Thymus (tissue), 11 donors: ENCODE measurements at regions not wholly inside any gene's neighbourhood (a gene's known extent, or its start where the extent isn't known, plus 50 kb on each side); places are given as distances from the start of the nearest gene placed in this dataset.

Source experiments
- DNase-seq, 9 donors: peaks; one replicate each; pipeline ENCODE4 v3.0.0-alpha.2; 2013; ENCODE audit warnings: low spot score in 9 of 9, low read depth in 6 of 9, missing footprints in 1 of 9
- H3K27ac ChIP-seq, 2 donors: one replicate each; pipeline ENCODE4 v1.5.1; 2013; ENCODE audit warnings: control low read depth in 1 of 2, low read depth in 1 of 2, low read length in 1 of 2, mild to moderate bottlenecking in 1 of 2, moderate library complexity in 1 of 2
- H3K27me3 ChIP-seq, 2 donors: one replicate each; pipeline ENCODE4 v1.5.1; 2013; ENCODE audit warnings: low read length in 1 of 2; ENCODE audit not compliant: control insufficient read depth in 2 of 2, insufficient read depth in 1 of 2
- H3K36me3 ChIP-seq, 2 donors: one replicate each; pipeline ENCODE4 v1.5.1; 2013; ENCODE audit warnings: low read length in 1 of 2, mild to moderate bottlenecking in 1 of 2, moderate library complexity in 1 of 2; ENCODE audit not compliant: control insufficient read depth in 2 of 2, insufficient read depth in 2 of 2
- H3K4me1 ChIP-seq, 2 donors: one replicate each; pipeline ENCODE4 v1.5.1; 2013; ENCODE audit warnings: low read length in 2 of 2; ENCODE audit not compliant: control insufficient read depth in 2 of 2, insufficient read depth in 2 of 2
- H3K4me3 ChIP-seq, 2 donors: one replicate each; pipeline ENCODE4 v1.5.1; 2013; ENCODE audit warnings: low read length in 2 of 2, control low read depth in 1 of 2, mild to moderate bottlenecking in 1 of 2
- H3K9me3 ChIP-seq, 2 donors: one replicate each; pipeline ENCODE4 v1.5.1; 2013; ENCODE audit warnings: low read length in 1 of 2, mild to moderate bottlenecking in 1 of 2; ENCODE audit not compliant: control insufficient read depth in 2 of 2, insufficient read depth in 1 of 2
- WGBS: extraction: QIAGEN DNeasy Blood & Tissue Kit; methylation state at CpG from one replicate; pipeline ENCODE4 v1.1.7; 2013; 5-methylcytosine and 5-hydroxymethylcytosine counted together
- donor health status: healthy.

DNA sequence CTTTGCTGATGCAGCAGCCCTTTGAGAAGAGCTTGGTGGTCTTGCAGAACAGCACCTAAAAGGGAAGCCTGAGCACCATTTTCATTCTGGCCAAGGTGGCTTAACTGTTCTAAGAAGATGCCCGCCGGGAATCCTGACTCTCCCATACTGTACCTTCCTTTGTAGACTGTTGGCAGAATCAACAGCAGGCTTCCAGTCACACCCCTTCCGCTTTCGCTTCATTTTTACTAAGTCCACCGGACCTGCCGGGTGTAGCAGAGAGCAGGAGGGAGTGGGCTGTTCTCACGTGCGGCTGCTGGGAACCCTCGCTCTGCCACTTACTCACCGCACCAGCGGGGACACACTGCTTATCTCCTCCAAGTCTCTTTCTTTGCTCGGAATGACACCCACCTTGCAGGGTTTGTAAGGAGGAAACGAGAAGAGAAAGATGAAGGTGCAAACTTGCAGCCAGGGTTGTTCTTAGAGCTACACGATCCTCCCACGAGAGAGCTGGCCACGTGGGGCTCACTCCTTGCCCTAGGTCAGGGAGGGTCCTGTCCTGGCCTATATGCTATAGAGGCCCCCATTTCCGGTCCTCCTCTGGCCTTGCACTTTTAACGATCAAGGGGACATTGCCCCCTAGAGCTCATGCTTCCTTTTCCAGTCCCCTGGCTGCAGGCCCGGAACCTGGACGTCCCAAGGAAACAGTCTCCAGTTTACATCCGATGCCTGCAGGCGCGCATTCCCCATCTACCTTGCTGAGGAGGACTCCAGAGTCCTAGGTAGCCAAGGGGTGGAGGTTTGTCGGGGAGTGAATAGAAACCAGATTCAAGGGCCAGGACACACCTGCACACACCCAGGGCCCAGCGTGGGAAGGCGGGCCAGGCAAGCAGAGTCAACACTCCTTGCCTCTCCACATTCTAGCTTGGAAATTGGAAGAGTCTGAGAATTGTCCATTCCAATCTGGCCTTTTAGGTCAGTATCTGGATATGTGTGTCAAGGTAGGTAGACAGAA is 453.6 kb downstream of the IRS2 start:
- 92% methylated on average over 26 of the region's 26 CpGs for WGBS
- Histone ChIP-seq H3K9me3 (no peaks in the 10 kb centered on the region), H3K36me3 (no peaks in the 10 kb centered on the region), H3K4me3 (no peak overlapping the region), H3K27ac (no peak overlapping the region), H3K4me1 (no peaks in the 10 kb centered on the region), H3K27me3 (no peaks in the 10 kb centered on the region)
- no peak for DNase-seq

DNA sequence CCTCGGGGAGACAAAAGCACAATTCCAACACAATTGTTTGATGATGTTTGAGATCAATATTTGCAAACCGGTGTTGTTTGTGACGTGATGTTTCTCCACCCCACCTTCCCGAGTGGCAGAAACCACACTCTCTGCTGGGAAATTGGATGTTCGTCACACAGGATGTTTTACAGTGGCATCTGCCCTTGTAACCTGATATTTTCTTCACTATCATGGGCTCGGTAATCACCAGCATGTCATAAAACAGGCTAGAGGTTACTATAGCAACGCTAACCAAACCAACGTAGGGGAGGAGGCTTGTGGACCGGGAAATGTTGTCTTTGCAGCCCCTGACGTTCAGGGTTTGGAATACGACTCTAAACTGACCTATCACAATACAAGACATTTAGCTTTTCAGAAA is 454.5 kb downstream of the IRS2 start:
- no peak overlapping the region for H3K27ac ChIP-seq
- no peaks in the 10 kb centered on the region for H3K9me3 ChIP-seq
- WGBS, result 45% methylated on average over 11 of the region's 11 CpGs
- no peaks in the 10 kb centered on the region for H3K36me3 ChIP-seq
- H3K4me1 ChIP-seq, result no peaks in the 10 kb centered on the region
- no peak for DNase-seq
- no peak overlapping the region for H3K4me3 ChIP-seq
- no peaks in the 10 kb centered on the region for H3K27me3 ChIP-seq

GRCh38 chr13:109331011-109331433 is 455.4 kb downstream of the IRS2 start:
- H3K27ac ChIP-seq, result no peak overlapping the region
- no peaks in the 10 kb centered on the region for H3K27me3 ChIP-seq
- no peaks in the 10 kb centered on the region for H3K36me3 ChIP-seq
- no peak for DNase-seq
- H3K4me3 ChIP-seq, result no peak overlapping the region
- no peaks in the 10 kb centered on the region for H3K9me3 ChIP-seq
- WGBS, result 96% methylated on average over 2 of the region's 2 CpGs
- no peaks in the 10 kb centered on the region for H3K4me1 ChIP-seq

DNA sequence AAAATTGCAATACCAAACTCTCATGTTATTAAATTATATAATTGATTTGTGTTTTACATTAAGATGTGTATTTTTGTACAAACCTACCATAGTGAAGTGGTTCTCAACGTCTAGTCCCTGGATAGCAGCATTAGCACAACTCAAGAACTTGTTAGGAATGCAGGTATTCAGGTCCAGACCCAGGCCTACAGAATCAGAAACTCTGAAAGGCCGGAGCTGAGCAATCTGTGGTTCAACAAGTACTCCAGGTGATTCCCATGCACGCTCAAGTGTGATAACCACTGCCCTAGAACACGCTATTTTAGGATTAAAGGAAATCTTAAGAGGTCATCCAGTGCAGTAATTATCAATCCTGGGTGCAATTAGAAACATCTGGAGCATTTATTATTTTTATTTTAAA is 456.3 kb downstream of the IRS2 start:
- WGBS, result 66% methylated on average over 4 of the region's 4 CpGs
- DNase-seq, result no peak
- H3K4me1 ChIP-seq, result no peaks in the 10 kb centered on the region
- H3K4me3 ChIP-seq, result no peak overlapping the region
- no peaks in the 10 kb centered on the region for H3K36me3 ChIP-seq
- no peaks in the 10 kb centered on the region for H3K9me3 ChIP-seq
- no peak overlapping the region for H3K27ac ChIP-seq
- no peaks in the 10 kb centered on the region for H3K27me3 ChIP-seq

DNA sequence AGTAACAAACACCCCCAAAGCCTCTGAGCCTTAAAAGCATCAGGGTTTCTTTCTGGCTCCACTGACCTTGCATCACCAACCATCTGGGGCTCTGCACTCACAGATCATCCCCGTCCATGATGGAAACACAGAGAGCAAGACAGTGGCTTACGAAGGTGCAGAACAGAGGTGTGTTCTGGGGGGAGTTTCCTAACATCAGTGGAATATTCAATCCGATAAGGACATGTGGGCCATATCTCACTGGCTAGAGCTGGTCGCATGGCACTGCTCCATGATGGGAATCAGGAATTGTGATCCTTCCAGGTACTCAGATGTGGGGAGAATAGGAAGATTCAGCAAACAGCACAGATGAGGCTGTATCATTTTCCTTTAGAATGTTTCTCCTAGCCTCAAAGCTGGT is 457.2 kb downstream of the IRS2 start:
- H3K27me3 ChIP-seq, result no peaks in the 10 kb centered on the region
- H3K4me3 ChIP-seq, result no peak overlapping the region
- H3K9me3 ChIP-seq, result no peaks in the 10 kb centered on the region
- H3K27ac ChIP-seq, result no peak overlapping the region
- H3K36me3 ChIP-seq, result no peaks in the 10 kb centered on the region
- WGBS, result 95% methylated on average over 4 of the region's 4 CpGs
- no peak for DNase-seq
- no peaks in the 10 kb centered on the region for H3K4me1 ChIP-seq

- DNase-seq, result no peak
- Histone ChIP-seq H3K4me1 (no peaks in the 10 kb centered on the region), H3K27ac (no peak overlapping the region), H3K36me3 (no peaks in the 10 kb centered on the region), H3K9me3 (no peaks in the 10 kb centered on the region), H3K27me3 (no peaks in the 10 kb centered on the region), H3K4me3 (no peak overlapping the region)
- WGBS, result 95% methylated on average over 9 of the region's 9 CpGs
Measured at GRCh38 chr13:109326601-109327000, 459.8 kb downstream of the IRS2 start.

DNA sequence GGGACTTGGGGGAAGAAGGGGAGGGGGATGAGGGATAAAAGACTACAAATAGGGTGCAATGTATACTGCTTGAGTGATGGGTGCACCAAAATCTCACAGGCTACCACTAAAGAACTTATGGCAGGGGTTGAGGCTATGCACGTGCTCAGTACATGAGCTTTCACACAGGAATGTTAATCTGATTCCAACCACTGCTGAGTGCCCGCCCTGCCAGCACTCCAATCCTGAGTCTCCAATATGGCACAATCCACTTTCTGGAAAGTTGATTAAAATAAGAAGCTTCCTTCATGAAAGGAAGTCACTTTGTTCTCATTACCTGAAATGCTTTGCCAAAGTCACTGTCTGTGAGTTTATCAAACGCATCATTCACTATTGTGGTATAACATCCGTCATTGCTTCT is 463.0 kb downstream of the IRS2 start:
- H3K27ac ChIP-seq, result no peak overlapping the region
- H3K9me3 ChIP-seq, result no peaks in the 10 kb centered on the region
- no peaks in the 10 kb centered on the region for H3K36me3 ChIP-seq
- no peaks in the 10 kb centered on the region for H3K4me1 ChIP-seq
- no peaks in the 10 kb centered on the region for H3K27me3 ChIP-seq
- DNase-seq, result no peak
- H3K4me3 ChIP-seq, result no peak overlapping the region
- WGBS, result 93% methylated on average over 4 of the region's 4 CpGs

GRCh38 chr13:109318945-109319590 is 467.3 kb downstream of the IRS2 start:
- Histone ChIP-seq H3K4me3 (no peak overlapping the region), H3K9me3 (no peaks in the 10 kb centered on the region), H3K27ac (no peak overlapping the region), H3K27me3 (no peaks in the 10 kb centered on the region), H3K4me1 (no peaks in the 10 kb centered on the region), H3K36me3 (no peaks in the 10 kb centered on the region)
- WGBS, result 88% methylated on average over 23 of the region's 23 CpGs
- no peak for DNase-seq

DNA sequence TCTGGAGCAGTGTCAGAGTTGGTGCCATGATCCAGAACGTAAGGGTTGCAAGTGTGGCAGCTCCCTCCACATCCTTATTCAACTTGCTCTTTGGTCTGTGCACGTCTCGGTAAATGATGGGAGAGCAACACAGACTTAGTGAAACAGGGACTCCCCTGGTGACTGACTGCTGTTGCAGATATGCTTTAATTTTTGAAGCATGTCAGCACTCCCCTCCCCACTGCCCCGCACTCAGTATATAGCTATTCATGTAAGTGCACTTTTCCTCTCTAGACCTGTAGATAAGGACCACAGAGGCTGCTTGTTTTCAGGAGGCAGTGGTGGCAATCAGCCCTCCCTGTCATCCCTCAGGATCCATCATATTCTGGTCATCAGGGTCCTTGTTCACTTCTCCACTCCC is 470.9 kb downstream of the IRS2 start:
- 95% methylated on average over 4 of the region's 4 CpGs for WGBS

More for the DNA sequence above, 470.9 kb downstream of the IRS2 start:
- no peak for DNase-seq
- H3K4me3 ChIP-seq, result no peak overlapping the region
- no peaks in the 10 kb centered on the region for H3K27me3 ChIP-seq
- no peaks in the 10 kb centered on the region for H3K36me3 ChIP-seq
- no peak overlapping the region for H3K27ac ChIP-seq
- no peaks in the 10 kb centered on the region for H3K4me1 ChIP-seq
- H3K9me3 ChIP-seq, result no peaks in the 10 kb centered on the region
